HFFc6 (cell line): ENCODE measurements at regions not wholly inside any gene's neighbourhood (a gene's known extent, or its start where the extent isn't known, plus 50 kb on each side); places are given as distances from the start of the nearest gene placed in this dataset.
A peak's percentile ranks its signal among the peaks of the same experiment; 100 is the strongest.

Source experiments
- DNase-seq: peaks from one replicate; pipeline ENCODE4 v3.0.0-alpha.2; 2018
- H3K27ac Mint-ChIP-seq: 2 replicates; pipeline ENCODE4 v1.8.0; 2020; ENCODE audit warnings: mild to moderate bottlenecking, mixed read lengths
- H3K27me3 Mint-ChIP-seq: 2 replicates; pipeline ENCODE4 v1.8.0; 2021; ENCODE audit warnings: mild to moderate bottlenecking, moderate library complexity, mixed read lengths; ENCODE audit not compliant: insufficient read depth
- H3K36me3 Mint-ChIP-seq: 2 replicates; pipeline ENCODE4 v1.8.0; 2021; ENCODE audit warnings: low read depth, mixed read lengths
- H3K4me1 Mint-ChIP-seq: 2 replicates; pipeline ENCODE4 v1.8.0; 2020; ENCODE audit warnings: low read depth, mixed read lengths
- H3K4me3 Mint-ChIP-seq: 2 replicates; pipeline ENCODE4 v1.8.0; 2020; ENCODE audit warnings: mild to moderate bottlenecking, moderate library complexity, mixed read lengths
- H3K9me3 Mint-ChIP-seq: 2 replicates; pipeline ENCODE4 v1.8.0; 2020; ENCODE audit warnings: mild to moderate bottlenecking, mixed read lengths
- TF ChIP-seq, protein P1 (sequence below): fragments of 200-600 bp; sonication (generic); IDR thresholded peaks from 2 replicates; pipeline ENCODE4 v1.5.0; 2021; ENCODE audit warnings: antibody characterized with exemption, mild to moderate bottlenecking

DNA sequence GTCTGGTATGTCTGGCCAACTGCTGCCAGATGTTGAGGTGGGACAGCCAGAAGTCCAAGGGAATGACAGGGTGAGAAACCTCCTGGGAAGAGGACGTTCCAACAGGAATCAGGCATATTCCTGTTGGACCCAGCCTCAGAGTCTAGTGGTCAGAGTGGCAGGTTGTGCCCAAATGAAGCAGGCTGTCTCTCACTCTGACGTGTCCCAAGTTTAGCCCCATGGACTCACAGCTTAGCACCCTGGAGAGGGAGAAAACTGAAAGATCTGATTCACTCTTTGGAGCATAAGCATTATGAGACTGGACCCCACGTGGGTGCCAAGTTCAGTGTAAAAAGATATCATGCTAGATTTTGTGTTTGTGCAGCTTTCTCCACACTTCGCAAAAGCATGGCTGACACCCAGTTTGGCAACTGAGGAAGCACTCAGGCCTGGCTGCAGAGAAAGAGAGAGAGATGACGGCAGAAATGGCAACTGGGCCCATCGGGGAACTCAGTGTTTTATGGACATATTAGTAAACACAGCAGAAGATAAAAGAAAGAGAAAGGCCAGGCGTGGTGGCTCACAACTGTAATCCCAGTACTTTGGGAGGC is 88.2 kb upstream of the LMCD1 start:
- no peak for DNase-seq
- no peaks in the 10 kb centered on the region for H3K4me1 Mint-ChIP-seq
- TF ChIP-seq, protein P1, sequence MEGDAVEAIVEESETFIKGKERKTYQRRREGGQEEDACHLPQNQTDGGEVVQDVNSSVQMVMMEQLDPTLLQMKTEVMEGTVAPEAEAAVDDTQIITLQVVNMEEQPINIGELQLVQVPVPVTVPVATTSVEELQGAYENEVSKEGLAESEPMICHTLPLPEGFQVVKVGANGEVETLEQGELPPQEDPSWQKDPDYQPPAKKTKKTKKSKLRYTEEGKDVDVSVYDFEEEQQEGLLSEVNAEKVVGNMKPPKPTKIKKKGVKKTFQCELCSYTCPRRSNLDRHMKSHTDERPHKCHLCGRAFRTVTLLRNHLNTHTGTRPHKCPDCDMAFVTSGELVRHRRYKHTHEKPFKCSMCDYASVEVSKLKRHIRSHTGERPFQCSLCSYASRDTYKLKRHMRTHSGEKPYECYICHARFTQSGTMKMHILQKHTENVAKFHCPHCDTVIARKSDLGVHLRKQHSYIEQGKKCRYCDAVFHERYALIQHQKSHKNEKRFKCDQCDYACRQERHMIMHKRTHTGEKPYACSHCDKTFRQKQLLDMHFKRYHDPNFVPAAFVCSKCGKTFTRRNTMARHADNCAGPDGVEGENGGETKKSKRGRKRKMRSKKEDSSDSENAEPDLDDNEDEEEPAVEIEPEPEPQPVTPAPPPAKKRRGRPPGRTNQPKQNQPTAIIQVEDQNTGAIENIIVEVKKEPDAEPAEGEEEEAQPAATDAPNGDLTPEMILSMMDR = no peak
- H3K4me3 Mint-ChIP-seq = no peak overlapping the region
- H3K27ac Mint-ChIP-seq = no peak overlapping the region
- peaks cover 11% of the 10 kb centered on the region for H3K27me3 Mint-ChIP-seq
- no peaks in the 10 kb centered on the region for H3K9me3 Mint-ChIP-seq
- no peaks in the 10 kb centered on the region for H3K36me3 Mint-ChIP-seq

DNA sequence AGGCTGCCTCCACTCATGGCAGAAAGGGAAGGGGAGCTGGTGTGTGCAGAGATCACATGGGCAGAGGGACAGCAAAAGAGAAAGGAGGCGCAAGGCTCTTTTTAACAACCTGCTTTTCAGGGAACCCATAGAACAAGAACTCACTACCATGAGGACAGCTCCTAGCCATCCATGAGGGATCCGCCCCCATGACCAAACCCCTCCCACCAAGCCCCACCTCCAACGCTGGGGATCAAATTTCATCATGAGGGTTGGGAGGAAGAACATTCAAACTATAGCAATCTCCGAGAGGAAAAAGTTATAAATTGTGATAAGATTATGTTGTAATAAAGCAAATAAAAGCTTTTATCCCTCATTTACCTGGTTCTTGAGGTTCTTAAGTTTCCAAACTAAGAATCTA is 84.7 kb upstream of the LMCD1 start:
- Mint-ChIP-seq H3K27ac (no peak overlapping the region), H3K4me3 (no peak overlapping the region), H3K27me3 (peaks cover 11% of the 10 kb centered on the region), H3K9me3 (no peaks in the 10 kb centered on the region), H3K4me1 (peaks cover 30% of the 10 kb centered on the region), H3K36me3 (no peaks in the 10 kb centered on the region)
- TF ChIP-seq, protein P1 = no peak
- DNase-seq = no peak

DNA sequence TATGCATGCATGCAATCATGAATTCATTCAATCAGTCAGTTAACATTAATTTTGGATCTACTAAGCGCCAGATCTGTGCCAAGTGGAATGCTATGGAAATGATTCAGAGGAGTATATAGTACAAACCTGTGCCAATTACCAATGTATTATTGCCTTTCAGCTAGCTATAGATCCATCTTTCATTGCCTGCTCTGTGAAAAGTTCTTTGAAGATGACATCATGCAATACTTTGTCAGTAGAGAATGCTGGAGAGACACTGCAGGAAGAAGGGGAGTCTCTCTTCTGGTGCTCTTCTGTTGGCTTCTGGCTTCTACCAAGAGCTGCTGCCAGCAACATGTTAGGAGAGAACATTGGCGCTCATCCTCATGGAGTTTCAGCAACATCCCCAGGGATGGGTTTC is 81.0 kb upstream of the LMCD1 start:
- no peak for DNase-seq

DNA sequence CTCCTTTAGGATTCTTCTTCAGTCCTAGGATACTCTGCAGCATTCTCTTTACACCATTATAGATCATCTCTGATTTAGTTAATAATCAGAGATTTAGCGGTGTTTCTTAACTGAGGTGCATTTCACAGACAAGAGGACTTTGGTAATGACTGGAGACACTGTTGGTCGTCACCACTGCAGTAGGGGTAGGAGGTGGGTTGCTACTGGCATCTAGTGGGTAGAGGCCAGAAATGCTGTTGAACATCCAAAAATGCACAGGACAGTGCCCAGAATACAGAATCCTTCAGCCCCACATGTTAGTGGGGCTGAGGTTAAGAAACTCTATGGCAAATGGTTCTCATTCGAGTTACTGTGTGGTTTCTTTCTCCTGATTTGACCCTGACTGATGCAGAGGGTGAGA is 80.4 kb upstream of the LMCD1 start:
- DNase-seq = no peak
- peaks cover 9% of the 10 kb centered on the region for H3K27me3 Mint-ChIP-seq
- H3K9me3 Mint-ChIP-seq = peaks cover 10% of the 10 kb centered on the region
- peaks cover 30% of the 10 kb centered on the region for H3K4me1 Mint-ChIP-seq
- H3K36me3 Mint-ChIP-seq = peaks cover 7% of the 10 kb centered on the region
- no peak overlapping the region for H3K4me3 Mint-ChIP-seq
- TF ChIP-seq, protein P1 = peak; percentile 32
- no peak overlapping the region for H3K27ac Mint-ChIP-seq

More for the DNA sequence above, 81.0 kb upstream of the LMCD1 start:
- peaks cover 7% of the 10 kb centered on the region for H3K36me3 Mint-ChIP-seq
- peaks cover 10% of the 10 kb centered on the region for H3K9me3 Mint-ChIP-seq
- no peak overlapping the region; the same call in 1 of the 2 replicates for H3K27ac Mint-ChIP-seq
- H3K27me3 Mint-ChIP-seq = peaks cover 9% of the 10 kb centered on the region
- TF ChIP-seq, protein P1 = no peak
- peaks cover 30% of the 10 kb centered on the region for H3K4me1 Mint-ChIP-seq
- H3K4me3 Mint-ChIP-seq = peak overlapping the region; percentile 10; the same call in 1 of the 2 replicates

DNA sequence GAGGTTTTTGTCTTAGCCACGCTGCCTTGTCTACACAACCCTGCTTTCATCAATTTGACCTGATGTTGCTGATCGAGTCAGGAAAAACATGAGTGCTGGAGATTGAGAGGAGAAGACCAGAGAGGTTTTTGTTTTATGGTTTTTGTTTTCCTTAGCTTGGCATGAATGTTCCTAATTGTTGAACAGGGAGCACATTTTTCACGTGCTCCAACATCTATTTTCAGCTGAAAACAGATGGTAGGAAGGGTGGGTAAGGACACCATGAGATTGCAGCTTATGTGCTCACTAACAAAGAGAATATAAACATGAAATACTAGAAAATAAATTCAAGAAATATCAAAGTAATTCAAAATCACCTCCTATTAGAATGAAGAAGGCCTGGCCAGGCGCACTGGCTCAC is 79.9 kb upstream of the LMCD1 start:
- Mint-ChIP-seq H3K4me1 (peaks cover 30% of the 10 kb centered on the region), H3K9me3 (peaks cover 10% of the 10 kb centered on the region), H3K4me3 (no peak overlapping the region), H3K27ac (no peak overlapping the region), H3K27me3 (peaks cover 9% of the 10 kb centered on the region), H3K36me3 (peaks cover 7% of the 10 kb centered on the region)
- TF ChIP-seq, protein P1 = no peak
- DNase-seq = no peak
